Naive thymus-derived CD4-positive, alpha-beta T cell (primary cell): ENCODE measurements at regions not wholly inside any gene's neighbourhood (a gene's known extent, or its start where the extent isn't known, plus 50 kb on each side); places are given as distances from the start of the nearest gene placed in this dataset.

ENCODE experiments used
- ATAC-seq: fragments of 150-1000 bp; cut with Tn5 transposase; 2 replicates; pipeline ENCODE4 v1.10.0; 2021; ENCODE audit warnings: mild to moderate bottlenecking, moderate library complexity
- CTCF ChIA-PET: fragments of 350-600 bp; sonication (Branson Sonifier 250); formaldehyde crosslinking; loops from one replicate; lab custom pipeline; 2021; ENCODE audit warnings: antibody characterized with exemption; lab: Charles Lee
- POLR2A ChIA-PET: fragments of 350-600 bp; sonication (Branson Sonifier 250); formaldehyde crosslinking; loops from one replicate; lab custom pipeline; 2021; ENCODE audit warnings: antibody characterized with exemption, inconsistent platforms; lab: Charles Lee
- DNase-seq, 9 donors: peaks; one replicate each; pipeline versions ENCODE4 v3.0.0 to v3.0.0-alpha.2; 2020 to 2022; ENCODE audit warnings: mixed read lengths in 1 of 9
- H3K27ac ChIP-seq: one replicate; pipeline ENCODE4 v1.7.0; 2013; ENCODE audit warnings: mild to moderate bottlenecking, low read depth, low read length, moderate library complexity
- H3K27me3 ChIP-seq, 2 donors: one replicate each; pipeline ENCODE4 v1.7.0; 2013; ENCODE audit warnings: low read length in 2 of 2, mild to moderate bottlenecking in 2 of 2, moderate library complexity in 2 of 2; ENCODE audit not compliant: control insufficient read depth in 2 of 2, insufficient read depth in 2 of 2
- H3K36me3 ChIP-seq, 3 experiments: 1 replicate in 2 of 3; 2 replicates in 1 of 3; pipeline ENCODE4 v1.7.0; 2013; ENCODE audit warnings: low read length in 3 of 3, mild to moderate bottlenecking in 3 of 3, moderate library complexity in 1 of 3; ENCODE audit not compliant: insufficient read depth in 3 of 3, control insufficient read depth in 2 of 3
- H3K4me1 ChIP-seq, 2 donors: one replicate each; pipeline ENCODE4 v1.7.0; 2013; ENCODE audit warnings: low read length in 2 of 2, mild to moderate bottlenecking in 2 of 2, moderate library complexity in 1 of 2; ENCODE audit not compliant: control insufficient read depth in 2 of 2, insufficient read depth in 2 of 2
- H3K4me3 ChIP-seq: 2 replicates; pipeline ENCODE4 v1.7.0; 2013; ENCODE audit warnings: mild to moderate bottlenecking, low read length
- H3K9me3 ChIP-seq, 3 experiments: 1 replicate in 2 of 3; 2 replicates in 1 of 3; pipeline ENCODE4 v1.7.0; 2013; ENCODE audit warnings: low read length in 3 of 3; ENCODE audit not compliant: control insufficient read depth in 2 of 3
- H3K27ac Mint-ChIP-seq, 9 donors: one replicate each; pipeline ENCODE4 v1.8.0; 2020 to 2022; ENCODE audit warnings: mixed read lengths in 9 of 9, mild to moderate bottlenecking in 8 of 9, moderate library complexity in 5 of 9, inconsistent platforms in 2 of 9
- H3K27me3 Mint-ChIP-seq, 5 donors: one replicate each; pipeline ENCODE4 v1.8.0; 2021 to 2022; ENCODE audit warnings: mixed read lengths in 5 of 5, mild to moderate bottlenecking in 1 of 5
- H3K36me3 Mint-ChIP-seq, 5 donors: one replicate each; pipeline ENCODE4 v1.8.0; 2020 to 2022; ENCODE audit warnings: mixed read lengths in 5 of 5, mild to moderate bottlenecking in 3 of 5, inconsistent platforms in 1 of 5
- H3K4me1 Mint-ChIP-seq, 7 donors: one replicate each; pipeline ENCODE4 v1.8.0; 2020 to 2022; ENCODE audit warnings: mixed read lengths in 7 of 7, mild to moderate bottlenecking in 3 of 7, inconsistent platforms in 1 of 7
- H3K4me3 Mint-ChIP-seq, 10 donors: one replicate each; pipeline ENCODE4 v1.8.0; 2020 to 2022; ENCODE audit warnings: mild to moderate bottlenecking in 10 of 10, mixed read lengths in 10 of 10, moderate library complexity in 6 of 10, inconsistent platforms in 2 of 10
- H3K9me3 Mint-ChIP-seq, 11 donors: one replicate each; pipeline ENCODE4 v1.8.0; 2020 to 2022; ENCODE audit warnings: mixed read lengths in 11 of 11, mild to moderate bottlenecking in 4 of 11, inconsistent platforms in 1 of 11, moderate library complexity in 1 of 11
- intact Hi-C, 2 donors: fragments of 100-400 bp; cut with micrococcal nuclease; formaldehyde crosslinking; loops; one replicate each; pipeline ENCODE4 v1.15.1; 2023

DNA sequence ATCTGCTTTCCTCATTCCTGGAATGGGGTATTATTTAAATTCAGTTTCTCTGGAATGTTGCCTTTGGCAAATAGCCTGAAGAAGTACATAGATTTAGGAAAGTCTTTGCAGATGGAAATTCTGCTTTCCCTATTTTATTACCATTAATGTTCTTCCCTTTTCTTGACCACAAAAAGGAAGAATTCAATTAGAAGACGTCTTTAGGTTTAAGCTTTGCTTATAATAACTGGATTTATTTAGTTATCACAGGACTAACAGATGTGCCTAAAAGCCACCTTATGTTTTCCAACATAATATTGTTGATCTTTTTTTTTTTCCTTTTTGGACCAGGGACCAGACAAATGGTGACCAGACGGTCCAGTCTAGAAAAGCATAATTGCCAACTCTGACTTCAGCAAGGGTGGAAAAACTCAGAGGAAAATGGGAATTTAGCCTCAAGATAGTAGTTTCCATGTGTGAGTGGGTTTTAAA, 210.1 kb upstream of the SPRY2 start:
- H3K36me3 Mint-ChIP-seq, result no peaks in the 10 kb centered on the region
- H3K27me3 Mint-ChIP-seq, result no peaks in the 10 kb centered on the region
- ATAC-seq (no peak), DNase-seq (no peak)
- H3K9me3 Mint-ChIP-seq, result peaks cover 0 to 5% (median 0%) of the 10 kb centered on the region in 11 donors
- H3K27ac Mint-ChIP-seq, result no peak overlapping the region
- intact Hi-C loops, result no loop called here
- H3K27me3 ChIP-seq, result no peaks in the 10 kb centered on the region
- no peak overlapping the region for H3K27ac ChIP-seq
- ChIA-PET CTCF (no interaction called here), POLR2A (no interaction called here)
- peaks cover 0 to 2% (median 0%) of the 10 kb centered on the region in 7 donors for H3K4me1 Mint-ChIP-seq
- H3K9me3 ChIP-seq, result no peaks in the 10 kb centered on the region
- no peak overlapping the region for H3K4me3 Mint-ChIP-seq
- H3K4me3 ChIP-seq, result no peak overlapping the region
- H3K4me1 ChIP-seq, result no peaks in the 10 kb centered on the region
- no peaks in the 10 kb centered on the region for H3K36me3 ChIP-seq

DNA sequence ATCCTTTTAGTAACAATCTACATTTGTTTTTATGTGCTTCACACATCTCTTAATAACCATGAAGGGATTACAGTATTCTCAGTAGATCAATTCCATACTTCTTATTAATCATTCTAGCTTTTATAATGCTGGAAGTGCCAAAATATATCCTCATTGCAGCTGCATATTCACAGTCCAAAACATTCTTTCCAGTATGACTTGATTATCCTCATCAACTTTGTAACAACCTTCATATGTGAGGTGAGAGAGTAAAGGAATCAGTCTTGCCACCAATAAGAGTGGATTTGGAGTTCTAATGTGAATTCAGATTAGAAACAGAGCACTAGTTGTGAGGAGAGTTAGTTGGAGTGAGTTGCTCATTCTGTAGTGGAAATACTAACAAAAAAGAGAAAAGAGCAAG, 208.0 kb upstream of the SPRY2 start:
- Histone ChIP-seq H3K4me3 (no peak overlapping the region), H3K27me3 (no peaks in the 10 kb centered on the region), H3K4me1 (no peaks in the 10 kb centered on the region), H3K9me3 (no peaks in the 10 kb centered on the region), H3K27ac (no peak overlapping the region), H3K36me3 (no peaks in the 10 kb centered on the region)
- Mint-ChIP-seq H3K4me1 (peaks cover 0 to 2% (median 0%) of the 10 kb centered on the region in 7 donors), H3K27me3 (no peaks in the 10 kb centered on the region), H3K36me3 (no peaks in the 10 kb centered on the region), H3K27ac (no peak overlapping the region), H3K4me3 (no peak overlapping the region), H3K9me3 (peaks cover 0 to 17% (median 3%) of the 10 kb centered on the region in 11 donors)
- intact Hi-C loops, result no loop called here
- DNase-seq (no peak), ATAC-seq (no peak)
- POLR2A ChIA-PET, result no interaction called here
- CTCF ChIA-PET, result no interaction called here

- ATAC-seq (no peak), DNase-seq (no peak)
- CTCF ChIA-PET, result no interaction called here
- Mint-ChIP-seq H3K4me3 (no peak overlapping the region), H3K9me3 (peaks cover 0 to 17% (median 3%) of the 10 kb centered on the region in 11 donors), H3K27me3 (no peaks in the 10 kb centered on the region), H3K36me3 (no peaks in the 10 kb centered on the region), H3K4me1 (peaks cover 0 to 2% (median 0%) of the 10 kb centered on the region in 7 donors), H3K27ac (no peak overlapping the region)
- H3K27me3 ChIP-seq, result no peaks in the 10 kb centered on the region
- no peaks in the 10 kb centered on the region for H3K9me3 ChIP-seq
- intact Hi-C loops, result no loop called here
- H3K4me3 ChIP-seq, result no peak overlapping the region
- H3K4me1 ChIP-seq, result no peaks in the 10 kb centered on the region
- POLR2A ChIA-PET, result no interaction called here
- no peak overlapping the region for H3K27ac ChIP-seq
- no peaks in the 10 kb centered on the region for H3K36me3 ChIP-seq
Observed at GRCh38 chr13:80547885-80548825, 207.2 kb upstream of the SPRY2 start.

DNA sequence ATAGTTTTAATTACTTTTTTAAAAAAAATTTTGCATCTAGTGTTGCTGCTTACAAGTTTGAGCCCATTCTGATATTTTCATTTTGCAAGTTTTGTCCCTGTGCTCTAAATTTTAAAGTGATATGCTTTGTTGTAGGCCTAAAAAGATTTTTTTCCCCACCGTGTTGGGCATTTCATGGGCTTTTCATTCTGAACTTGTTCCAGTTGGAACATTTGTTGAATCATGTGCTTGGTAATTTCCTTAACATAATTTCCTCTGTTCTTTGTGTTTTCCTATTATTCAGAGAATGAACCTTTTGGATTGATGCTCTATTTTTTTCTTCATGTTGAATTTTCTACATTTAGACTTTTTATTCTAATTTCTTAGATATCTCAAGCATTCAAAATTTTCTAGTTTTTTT, 206.4 kb upstream of the SPRY2 start:
- no peak overlapping the region for H3K4me3 ChIP-seq
- no peaks in the 10 kb centered on the region for H3K36me3 Mint-ChIP-seq
- CTCF ChIA-PET, result no interaction called here
- H3K27me3 ChIP-seq, result no peaks in the 10 kb centered on the region
- no peak overlapping the region for H3K27ac ChIP-seq
- no peak for ATAC-seq
- no peak for DNase-seq
- POLR2A ChIA-PET, result no interaction called here
- H3K9me3 ChIP-seq, result no peaks in the 10 kb centered on the region
- no peaks in the 10 kb centered on the region for H3K4me1 ChIP-seq
- intact Hi-C loops, result no loop called here
- H3K27ac Mint-ChIP-seq, result no peak overlapping the region
- no peaks in the 10 kb centered on the region for H3K36me3 ChIP-seq
- H3K27me3 Mint-ChIP-seq, result no peaks in the 10 kb centered on the region
- H3K4me3 Mint-ChIP-seq, result no peak overlapping the region
- peaks cover 0 to 2% (median 0%) of the 10 kb centered on the region in 7 donors for H3K4me1 Mint-ChIP-seq
- peaks cover 0 to 20% (median 5%) of the 10 kb centered on the region in 11 donors for H3K9me3 Mint-ChIP-seq

GRCh38 chr13:80533175-80533574, 192.2 kb upstream of the SPRY2 start:
- no peaks in the 10 kb centered on the region for H3K27me3 Mint-ChIP-seq
- no peak overlapping the region for H3K4me3 Mint-ChIP-seq
- Histone ChIP-seq H3K27ac (no peak overlapping the region), H3K4me1 (no peaks in the 10 kb centered on the region), H3K9me3 (no peaks in the 10 kb centered on the region), H3K27me3 (no peaks in the 10 kb centered on the region), H3K4me3 (no peak overlapping the region), H3K36me3 (no peaks in the 10 kb centered on the region)
- H3K4me1 Mint-ChIP-seq, result no peaks in the 10 kb centered on the region
- CTCF ChIA-PET, result no interaction called here
- no peaks in the 10 kb centered on the region for H3K36me3 Mint-ChIP-seq
- DNase-seq, result no peak
- peaks cover 0 to 29% (median 4%) of the 10 kb centered on the region in 11 donors for H3K9me3 Mint-ChIP-seq
- ATAC-seq, result no peak
- POLR2A ChIA-PET, result no interaction called here
- intact Hi-C loops, result no loop called here
- no peak overlapping the region for H3K27ac Mint-ChIP-seq

DNA sequence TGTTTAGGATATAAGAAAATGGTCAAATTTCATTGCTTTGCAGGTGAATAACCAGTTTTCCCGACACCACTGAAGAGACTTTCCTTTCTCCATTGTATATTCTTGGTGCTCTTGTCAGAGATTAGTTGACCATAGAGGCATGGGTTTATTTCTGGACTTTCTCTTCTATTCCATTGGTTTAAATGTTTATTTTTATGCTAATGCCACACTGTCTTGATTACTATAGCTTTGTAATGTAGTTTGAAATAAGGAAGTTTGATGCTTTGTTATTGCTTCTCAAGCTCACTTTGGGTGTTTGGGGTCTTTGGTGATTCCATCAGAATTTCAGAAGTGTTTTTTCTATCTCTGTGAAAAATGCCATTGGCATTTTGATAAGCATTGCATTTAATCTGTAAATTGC, 190.0 kb upstream of the SPRY2 start:
- Histone ChIP-seq H3K27ac (no peak overlapping the region), H3K4me1 (no peaks in the 10 kb centered on the region), H3K27me3 (no peaks in the 10 kb centered on the region), H3K4me3 (no peak overlapping the region), H3K36me3 (no peaks in the 10 kb centered on the region), H3K9me3 (no peaks in the 10 kb centered on the region)
- ChIA-PET POLR2A (no interaction called here), CTCF (no interaction called here)
- H3K27ac Mint-ChIP-seq, result no peak overlapping the region
- intact Hi-C loops, result no loop called here
- peaks cover 0 to 21% (median 4%) of the 10 kb centered on the region in 11 donors for H3K9me3 Mint-ChIP-seq
- H3K4me1 Mint-ChIP-seq, result no peaks in the 10 kb centered on the region
- no peaks in the 10 kb centered on the region for H3K27me3 Mint-ChIP-seq
- ATAC-seq, result no peak
- no peaks in the 10 kb centered on the region for H3K36me3 Mint-ChIP-seq
- no peak for DNase-seq
- H3K4me3 Mint-ChIP-seq, result no peak overlapping the region

- ATAC-seq, result no peak
- Histone ChIP-seq H3K27me3 (no peaks in the 10 kb centered on the region), H3K4me3 (no peak overlapping the region), H3K4me1 (no peaks in the 10 kb centered on the region), H3K36me3 (no peaks in the 10 kb centered on the region), H3K27ac (no peak overlapping the region), H3K9me3 (no peaks in the 10 kb centered on the region)
- H3K4me3 Mint-ChIP-seq, result no peak overlapping the region
- no peak for DNase-seq
- no peaks in the 10 kb centered on the region for H3K36me3 Mint-ChIP-seq
- H3K9me3 Mint-ChIP-seq, result peaks cover 0 to 21% (median 4%) of the 10 kb centered on the region in 11 donors
- ChIA-PET POLR2A (no interaction called here), CTCF (no interaction called here)
- no peaks in the 10 kb centered on the region for H3K4me1 Mint-ChIP-seq
- no peaks in the 10 kb centered on the region for H3K27me3 Mint-ChIP-seq
- intact Hi-C loops, result no loop called here
- no peak overlapping the region for H3K27ac Mint-ChIP-seq
Observed at GRCh38 chr13:80530191-80530590, 189.3 kb upstream of the SPRY2 start.
